GM23338 (cell line): ENCODE measurements at regions not wholly inside any gene's neighbourhood (a gene's known extent, or its start where the extent isn't known, plus 50 kb on each side); places are given as distances from the start of the nearest gene placed in this dataset.

Source experiments
- ATAC-seq: fragments of 200-7000 bp; cut with Tn5 transposase; 3 replicates; pipeline ENCODE4 v1.9.1; 2020
- DNase-seq: peaks from one replicate; pipeline ENCODE4 v3.0.0-alpha.2; 2015; ENCODE audit warnings: low spot score
- H2AFZ ChIP-seq: fragments of 200-600 bp; sonication (generic); 2 replicates; pipeline ENCODE4 v1.8.0; 2016; ENCODE audit warnings: antibody characterized with exemption, mild to moderate bottlenecking, moderate library complexity
- H3F3A ChIP-seq: fragments of 200-600 bp; sonication (generic); replicated peaks from 2 replicates; pipeline ENCODE4 v1.8.0; 2017; ENCODE audit warnings: antibody characterized with exemption, mixed run types, low read depth
- H3K27ac ChIP-seq: fragments of 200-600 bp; sonication (generic); 2 replicates; pipeline ENCODE4 v1.6.1; 2016; ENCODE audit warnings: low read depth
- H3K27me3 ChIP-seq: fragments of 200-600 bp; sonication (generic); 2 replicates; pipeline ENCODE4 v1.8.0; 2016; ENCODE audit warnings: mild to moderate bottlenecking, mixed run types, moderate library complexity; ENCODE audit not compliant: insufficient read depth
- H3K36me3 ChIP-seq: fragments of 200-600 bp; sonication (generic); 2 replicates; pipeline ENCODE4 v1.8.0; 2016; ENCODE audit warnings: mild to moderate bottlenecking; ENCODE audit not compliant: insufficient read depth
- H3K4me1 ChIP-seq: fragments of 200-600 bp; sonication (generic); 2 replicates; pipeline ENCODE4 v1.8.0; 2016; ENCODE audit warnings: mild to moderate bottlenecking, moderate library complexity; ENCODE audit not compliant: insufficient read depth
- H3K4me2 ChIP-seq: fragments of 200-600 bp; sonication (generic); 2 replicates; pipeline ENCODE4 v1.7.1; 2017; ENCODE audit warnings: mixed run types
- H3K4me3 ChIP-seq: fragments of 200-600 bp; sonication (generic); 2 replicates; pipeline ENCODE4 v1.6.1; 2016; ENCODE audit warnings: mixed run types
- H3K79me2 ChIP-seq: fragments of 200-600 bp; sonication (generic); replicated peaks from 2 replicates; pipeline ENCODE4 v1.8.0; 2017; ENCODE audit warnings: mild to moderate bottlenecking; ENCODE audit not compliant: insufficient read depth
- H3K9me2 ChIP-seq: fragments of 200-600 bp; sonication (generic); 2 replicates; pipeline ENCODE4 v1.8.0; 2017; ENCODE audit not compliant: insufficient read depth
- H4K20me1 ChIP-seq: fragments of 200-600 bp; sonication (generic); replicated peaks from 2 replicates; pipeline ENCODE4 v1.8.0; 2017; ENCODE audit warnings: mild to moderate bottlenecking; ENCODE audit not compliant: insufficient read depth
- H3K27ac Mint-ChIP-seq: 2 replicates; pipeline ENCODE4 v1.8.0; 2020; ENCODE audit warnings: inconsistent platforms, mild to moderate bottlenecking, moderate library complexity, mixed read lengths
- H3K27me3 Mint-ChIP-seq: 3 replicates; pipeline ENCODE4 v1.8.0; 2022; ENCODE audit warnings: low read depth, mild to moderate bottlenecking, moderate library complexity, mixed read lengths, inconsistent platforms; ENCODE audit not compliant: insufficient read depth, poor library complexity
- H3K36me3 Mint-ChIP-seq: 3 replicates; pipeline ENCODE4 v1.8.0; 2021; ENCODE audit warnings: low read depth, mild to moderate bottlenecking, inconsistent platforms, moderate library complexity, mixed read lengths
- H3K4me1 Mint-ChIP-seq: 3 replicates; pipeline ENCODE4 v1.8.0; 2020; ENCODE audit warnings: mild to moderate bottlenecking, inconsistent platforms, mixed read lengths
- H3K4me3 Mint-ChIP-seq: 3 replicates; pipeline ENCODE4 v1.8.0; 2021; ENCODE audit warnings: moderate library complexity, mild to moderate bottlenecking, inconsistent platforms, mixed read lengths
- H3K9me3 Mint-ChIP-seq: 3 replicates; pipeline ENCODE4 v1.8.0; 2020; ENCODE audit warnings: moderate library complexity, mild to moderate bottlenecking, inconsistent platforms, mixed read lengths
- CREB1 ChIP-seq: fragments of 250-450 bp; sonication (Bioruptor Pico); IDR thresholded peaks from 2 replicates; pipeline ENCODE4 v1.5.0; 2020; ENCODE audit warnings: low read depth, mild to moderate bottlenecking, moderate library complexity
- CTCF ChIP-seq, 2 experiments: fragments of 200-600 bp in 1 of 2; sonication (generic) in 1 of 2; conservative IDR thresholded peaks; 2 replicates each; pipeline versions ENCODE4 v1.5.1 to v1.6.1; 2016 to 2017; ENCODE audit warnings: antibody characterized with exemption in 2 of 2, low read depth in 2 of 2, mild to moderate bottlenecking in 2 of 2, moderate library complexity in 1 of 2
- ETS1 ChIP-seq: IDR thresholded peaks from 2 replicates; pipeline ENCODE4 v1.6.1; 2016; ENCODE audit warnings: antibody characterized with exemption
- EZH2 ChIP-seq: fragments of 200-600 bp; sonication (generic); IDR thresholded peaks from one replicate; pipeline ENCODE4 v1.8.0; 2017; ENCODE audit warnings: antibody characterized with exemption, mild to moderate bottlenecking, low read depth; ENCODE audit not compliant: unreplicated experiment
- EZH2phosphoT487 ChIP-seq: fragments of 200-600 bp; sonication (generic); IDR thresholded peaks from one replicate; pipeline ENCODE4 v1.8.1; 2018; ENCODE audit warnings: antibody characterized with exemption; ENCODE audit not compliant: unreplicated experiment
- JUNB ChIP-seq: IDR thresholded peaks from one replicate; pipeline ENCODE4 v1.6.1; 2016; ENCODE audit warnings: antibody characterized with exemption; ENCODE audit not compliant: unreplicated experiment
- NANOG ChIP-seq: IDR thresholded peaks from 2 replicates; pipeline ENCODE4 v1.6.1; 2016; ENCODE audit warnings: antibody characterized with exemption, borderline replicate concordance
- POLR2AphosphoS5 ChIP-seq: IDR thresholded peaks from 2 replicates; pipeline ENCODE4 v1.6.1; 2016; ENCODE audit warnings: antibody characterized with exemption, low read depth
- REST ChIP-seq: IDR thresholded peaks from one replicate; pipeline ENCODE4 v1.6.1; 2018; ENCODE audit warnings: antibody characterized with exemption; ENCODE audit not compliant: unreplicated experiment
- STAT1 ChIP-seq: IDR thresholded peaks from one replicate; pipeline ENCODE4 v1.6.1; 2016; ENCODE audit warnings: antibody characterized with exemption; ENCODE audit not compliant: unreplicated experiment
- ZNF114 ChIP-seq: fragments of 250-450 bp; sonication (Bioruptor Pico); IDR thresholded peaks from 2 replicates; pipeline ENCODE4 v1.5.0; 2020; ENCODE audit warnings: mild to moderate bottlenecking, moderate library complexity
- ZNF331 ChIP-seq: fragments of 250-450 bp; sonication (Bioruptor Pico); IDR thresholded peaks from 2 replicates; pipeline ENCODE4 v1.5.0; 2020; ENCODE audit warnings: low read depth, mild to moderate bottlenecking, moderate library complexity
- ZNF462 ChIP-seq: fragments of 250-450 bp; sonication (Bioruptor Pico); IDR thresholded peaks from 2 replicates; pipeline ENCODE4 v1.5.0; 2020; ENCODE audit warnings: mild to moderate bottlenecking, moderate library complexity

DNA sequence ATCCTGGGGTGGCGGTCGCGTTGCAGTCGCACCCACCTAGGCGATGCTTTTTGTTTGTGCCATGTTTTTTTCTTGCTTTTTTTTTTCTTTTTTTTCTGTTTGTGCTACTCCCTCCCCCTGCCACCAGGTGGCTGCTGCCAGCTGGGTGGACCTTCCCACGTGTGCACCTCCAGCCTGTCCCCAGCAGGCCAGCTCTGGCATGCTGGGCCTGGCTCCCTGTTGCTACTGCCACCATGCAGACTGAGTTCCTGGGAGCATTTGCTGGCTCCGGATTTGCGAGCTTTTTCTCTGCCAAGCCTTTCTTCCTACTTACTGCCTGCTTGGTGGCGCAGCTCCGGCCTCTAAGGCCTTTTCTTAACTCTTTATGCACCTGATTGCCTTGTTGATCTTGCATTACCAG is 161.2 kb upstream of the WDFY3 start:
- no peaks in the 10 kb centered on the region for H3K27me3 ChIP-seq
- Mint-ChIP-seq H3K4me3 (no peak overlapping the region), H3K4me1 (peaks cover 29% of the 10 kb centered on the region), H3K27me3 (peaks cover 2% of the 10 kb centered on the region), H3K36me3 (peaks cover 2% of the 10 kb centered on the region; the same call in 1 of the 3 replicates), H3K9me3 (peaks cover 7% of the 10 kb centered on the region; the same call in 2 of the 3 replicates), H3K27ac (no peak overlapping the region)
- H3F3A ChIP-seq: no peaks in the 10 kb centered on the region; the same call in 1 of the 2 replicates
- H3K4me3 ChIP-seq: 0 out of 2 replicates have a peak overlapping the region, but pooled peaks have one; percentile 12
- no peaks in the 10 kb centered on the region for H3K79me2 ChIP-seq
- no peaks in the 10 kb centered on the region for H3K36me3 ChIP-seq
- H2AFZ ChIP-seq: peak overlapping the region; percentile 80
- ATAC-seq (peak; percentile 95), DNase-seq (peak; percentile 81)
- peaks cover 34% of the 10 kb centered on the region for H3K4me1 ChIP-seq
- no peaks in the 10 kb centered on the region for H4K20me1 ChIP-seq
- H3K27ac ChIP-seq: no peak overlapping the region
- no peak for TF ChIP-seq NANOG
- no peak for TF ChIP-seq ZNF114 (CRISPR knock-in tag)
- no peak for TF ChIP-seq ETS1
- TF ChIP-seq REST: no peak
- TF ChIP-seq CREB1 (CRISPR knock-in tag): peak; percentile 47; the same call in 1 of the 2 replicates
- TF ChIP-seq EZH2: no peak
- TF ChIP-seq POLR2AphosphoS5: no peak
- TF ChIP-seq ZNF331 (CRISPR knock-in tag): no peak
- TF ChIP-seq ZNF462 (CRISPR knock-in tag): peak; percentile 78
- TF ChIP-seq CTCF (conservative IDR thresholded peaks at IDR 0.05; ENCODE audit: low read depth in 2 of 2): peak; percentile 65 to 79
- TF ChIP-seq STAT1: no peak
- TF ChIP-seq JUNB: no peak
- TF ChIP-seq EZH2phosphoT487: no peak
- no peaks in the 10 kb centered on the region for H3K9me2 ChIP-seq
- H3K4me2 ChIP-seq: peak overlapping the region; percentile 68
